ENCODE measurements at regions not wholly inside any gene's neighbourhood (a gene's known extent, or its start where the extent isn't known, plus 50 kb on each side); places are given as distances from the start of the nearest gene placed in this dataset.
A peak's percentile ranks its signal among the peaks of the same experiment; 100 is the strongest.
"Not testable (repeated sequence)": the region's sequence is repeated elsewhere in the genome, so short reads cannot be mapped to it uniquely, and the experiment has no call there.

DNA sequence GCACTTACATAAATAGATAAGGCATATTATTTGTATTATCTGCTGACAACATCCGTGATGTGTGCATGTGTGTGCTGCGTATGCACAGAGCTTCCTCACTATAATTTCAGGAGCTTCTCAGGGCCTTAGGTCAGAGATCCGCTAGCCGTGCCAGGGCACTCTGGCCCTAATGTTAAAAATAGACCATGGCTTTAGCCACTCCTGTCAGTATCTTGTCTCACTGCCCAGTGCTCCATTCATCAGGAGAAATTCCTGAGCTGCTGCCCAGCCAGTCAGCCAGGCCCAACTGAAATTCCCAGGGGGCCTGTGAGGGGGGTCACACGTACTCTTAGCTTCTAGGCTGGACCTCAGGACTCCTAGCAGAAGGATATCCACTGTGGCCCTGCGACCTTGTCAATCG is 70.0 kb upstream of the ABHD2 start:
- TF ChIP-seq, protein P1, sequence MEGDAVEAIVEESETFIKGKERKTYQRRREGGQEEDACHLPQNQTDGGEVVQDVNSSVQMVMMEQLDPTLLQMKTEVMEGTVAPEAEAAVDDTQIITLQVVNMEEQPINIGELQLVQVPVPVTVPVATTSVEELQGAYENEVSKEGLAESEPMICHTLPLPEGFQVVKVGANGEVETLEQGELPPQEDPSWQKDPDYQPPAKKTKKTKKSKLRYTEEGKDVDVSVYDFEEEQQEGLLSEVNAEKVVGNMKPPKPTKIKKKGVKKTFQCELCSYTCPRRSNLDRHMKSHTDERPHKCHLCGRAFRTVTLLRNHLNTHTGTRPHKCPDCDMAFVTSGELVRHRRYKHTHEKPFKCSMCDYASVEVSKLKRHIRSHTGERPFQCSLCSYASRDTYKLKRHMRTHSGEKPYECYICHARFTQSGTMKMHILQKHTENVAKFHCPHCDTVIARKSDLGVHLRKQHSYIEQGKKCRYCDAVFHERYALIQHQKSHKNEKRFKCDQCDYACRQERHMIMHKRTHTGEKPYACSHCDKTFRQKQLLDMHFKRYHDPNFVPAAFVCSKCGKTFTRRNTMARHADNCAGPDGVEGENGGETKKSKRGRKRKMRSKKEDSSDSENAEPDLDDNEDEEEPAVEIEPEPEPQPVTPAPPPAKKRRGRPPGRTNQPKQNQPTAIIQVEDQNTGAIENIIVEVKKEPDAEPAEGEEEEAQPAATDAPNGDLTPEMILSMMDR (IDR thresholded peaks at IDR 0.05; ENCODE audit: insufficient read depth, low read length, missing control alignments): no peak
- POLR2A ChIA-PET: interaction anchor here (1.1 to 1.2 kb wide), 2 partner anchors 112 to 122 kb away, joined by 3 to 6 read pairs; no protein-coding TSS in a partner anchor
- CTCF ChIA-PET: interaction anchor here (0.7 to 8.5 kb wide), 15 partner anchors 9 to 160 kb away, joined by 3 to 148 read pairs (median 4); partner anchors contain the start of gene HAPLN3
- peak; percentile 44 for DNase-seq (ENCODE audit: low read depth, low spot score)
- no peak overlapping the region for H3K4me3 ChIP-seq (ENCODE audit: low read depth, low read length)

DNA sequence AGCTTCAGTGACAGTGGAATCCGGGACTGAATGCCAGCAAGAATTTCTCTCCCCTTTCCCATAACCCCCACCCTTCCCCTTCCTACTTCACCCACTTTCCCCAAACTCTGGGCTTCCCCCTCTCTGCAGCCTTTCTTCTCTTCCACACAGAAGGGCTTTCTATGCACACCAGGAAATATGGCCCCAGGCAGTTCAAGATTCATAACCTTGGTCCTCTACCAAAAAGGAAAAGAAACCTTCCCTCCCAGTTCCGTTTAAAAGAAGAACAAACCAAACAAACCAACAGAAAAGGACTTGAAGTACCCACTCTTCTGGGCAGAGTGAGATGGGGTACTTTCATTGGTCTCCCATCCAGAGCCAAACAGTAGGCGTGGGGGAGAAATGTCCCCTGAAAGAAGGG is 68.8 kb upstream of the ABHD2 start:
- ChIA-PET CTCF (interaction anchor here (1.5 to 8.5 kb wide), 4 partner anchors 10 to 151 kb away, joined by 4 to 148 read pairs (median 9); no protein-coding TSS in a partner anchor), POLR2A (no interaction called here)
- TF ChIP-seq, protein P1 (IDR thresholded peaks at IDR 0.05; ENCODE audit: insufficient read depth, low read length, missing control alignments): no peak
- no peak overlapping the region for H3K4me3 ChIP-seq (ENCODE audit: low read depth, low read length)
- no peak for DNase-seq (ENCODE audit: low read depth, low spot score)

DNA sequence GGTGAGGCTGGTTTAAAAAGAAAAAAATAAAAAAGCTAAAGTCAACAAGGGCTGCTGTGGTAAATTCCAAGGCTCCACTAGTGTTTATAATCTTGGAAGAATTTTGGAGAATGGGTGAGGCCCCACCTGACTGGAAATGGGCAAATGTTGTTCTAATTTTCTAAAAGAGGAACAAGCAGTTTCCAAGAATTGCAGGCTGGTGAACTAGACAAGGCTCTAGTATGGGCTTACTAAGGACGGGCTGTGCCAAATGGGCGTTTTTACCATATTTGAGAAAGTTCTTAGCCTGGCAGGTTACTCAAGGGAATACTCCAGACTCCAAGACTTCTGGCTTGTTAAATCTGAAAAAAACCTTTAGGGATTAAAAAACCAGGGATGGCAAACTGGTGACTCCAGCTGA is 67.0 kb upstream of the ABHD2 start:
- TF ChIP-seq, protein P1 (IDR thresholded peaks at IDR 0.05; ENCODE audit: insufficient read depth, low read length, missing control alignments): no peak
- no peak overlapping the region for H3K4me3 ChIP-seq (ENCODE audit: low read depth, low read length)
- no peak for DNase-seq (ENCODE audit: low read depth, low spot score)
- POLR2A ChIA-PET: no interaction called here
- CTCF ChIA-PET: interaction anchor here (0.7 to 8.5 kb wide), 10 partner anchors 10 to 157 kb away, joined by 3 to 148 read pairs (median 6); no protein-coding TSS in a partner anchor

DNA sequence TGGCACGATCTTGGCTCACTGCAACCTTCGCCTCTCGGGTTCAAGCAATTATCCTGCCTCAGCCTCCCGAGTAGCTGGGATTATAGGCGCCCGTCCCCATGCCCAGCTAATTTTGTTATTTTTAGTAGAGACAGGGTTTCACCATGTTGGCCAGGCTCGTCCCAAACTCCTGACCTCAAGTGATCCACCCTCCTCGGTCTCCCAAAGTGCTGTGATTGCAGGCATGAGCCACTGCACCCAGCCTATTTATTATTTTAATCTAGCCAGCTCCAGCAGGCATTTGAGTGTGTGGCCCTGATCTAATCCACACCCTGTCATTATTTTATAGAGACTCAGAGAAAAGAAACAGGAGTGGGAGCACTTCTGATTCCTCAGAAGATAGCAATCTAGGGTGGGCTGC is 66.4 kb upstream of the ABHD2 start:
- DNase-seq (ENCODE audit: low read depth, low spot score); H3K4me3 ChIP-seq (ENCODE audit: low read depth, low read length); POLR2A ChIA-PET: not testable (repeated sequence)
- CTCF ChIA-PET: interaction anchor here (0.5 to 8.5 kb wide), 11 partner anchors 9 to 156 kb away, joined by 3 to 148 read pairs (median 4); no protein-coding TSS in a partner anchor

DNA sequence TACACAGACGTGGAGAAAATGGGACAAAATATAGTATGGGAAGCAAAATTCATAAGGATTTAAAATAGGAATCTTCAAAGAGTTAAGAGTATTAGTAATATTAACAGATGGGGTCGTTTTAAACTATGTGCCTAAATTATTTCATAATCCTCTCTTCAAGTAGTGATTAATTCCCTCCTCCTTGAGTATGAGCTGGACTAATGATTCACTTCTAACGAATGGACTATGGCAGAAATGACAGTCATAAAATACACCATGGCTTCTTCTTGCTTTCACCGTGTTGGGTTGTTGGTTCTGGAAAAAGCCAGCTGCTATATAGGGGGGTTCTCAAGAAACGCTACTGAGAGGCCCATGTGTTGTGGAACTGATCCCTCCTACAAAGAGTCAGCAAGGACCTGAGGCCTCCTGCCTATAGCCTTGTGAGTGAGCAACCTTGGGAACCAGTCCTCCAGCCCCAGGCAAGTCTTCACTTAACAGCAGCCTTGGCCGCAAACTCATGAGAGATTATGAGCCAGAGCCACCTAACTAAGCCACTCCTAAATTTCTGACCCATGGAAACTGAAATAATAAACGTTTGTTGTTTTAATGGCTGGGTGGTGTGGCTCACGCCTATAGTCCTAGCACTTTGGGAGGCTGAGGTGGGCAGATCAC is 64.8 kb upstream of the ABHD2 start:
- CTCF ChIA-PET: interaction anchor here (0.9 to 8.5 kb wide), 8 partner anchors 9 to 154 kb away, joined by 3 to 148 read pairs (median 4); no protein-coding TSS in a partner anchor

DNA sequence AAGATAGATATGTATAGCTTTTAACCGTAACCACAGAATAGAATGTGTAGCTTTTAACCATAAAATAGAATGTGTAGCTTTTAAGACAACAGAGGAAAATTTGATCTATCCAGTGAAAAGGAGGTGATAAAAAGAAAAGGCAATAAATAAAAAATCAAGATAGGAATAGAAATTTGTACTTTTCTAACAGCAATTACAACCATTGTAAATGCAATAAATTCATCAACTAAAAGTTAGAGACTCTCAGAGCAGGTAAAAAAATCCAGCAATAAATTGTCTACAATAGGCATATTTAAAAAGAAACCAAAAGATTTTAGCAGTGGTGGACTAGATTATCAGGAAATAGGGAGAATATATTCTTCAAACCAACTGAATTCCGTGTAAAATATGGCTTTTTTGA is 63.8 kb upstream of the ABHD2 start:
- ChIA-PET CTCF (interaction anchor here (1.2 to 8.5 kb wide), 7 partner anchors 11 to 147 kb away, joined by 3 to 148 read pairs (median 3); no protein-coding TSS in a partner anchor), POLR2A (no interaction called here)
- TF ChIP-seq, protein P1 (IDR thresholded peaks at IDR 0.05; ENCODE audit: insufficient read depth, low read length, missing control alignments): no peak
- H3K4me3 ChIP-seq (ENCODE audit: low read depth, low read length): no peak overlapping the region
- DNase-seq (ENCODE audit: low read depth, low spot score): no peak

More for the DNA sequence above, 64.8 kb upstream of the ABHD2 start:
- POLR2A ChIA-PET: no interaction called here
- TF ChIP-seq, protein P1 (IDR thresholded peaks at IDR 0.05; ENCODE audit: insufficient read depth, low read length, missing control alignments): no peak
- H3K4me3 ChIP-seq (ENCODE audit: low read depth, low read length): no peak overlapping the region
- no peak for DNase-seq (ENCODE audit: low read depth, low spot score)

All from AG04449 (cell line).